Subcutaneous abdominal adipose tissue (tissue), 5 donors: ENCODE measurements at regions not wholly inside any gene's neighbourhood (a gene's known extent, or its start where the extent isn't known, plus 50 kb on each side); places are given as distances from the start of the nearest gene placed in this dataset.

Experiments
- H3K27ac ChIP-seq: one replicate; pipeline ENCODE4 v1.7.0; 2013; ENCODE audit warnings: low read depth, mild to moderate bottlenecking, inconsistent platforms, low read length, moderate library complexity
- H3K27me3 ChIP-seq, 5 donors: one replicate each; pipeline ENCODE4 v1.7.0; 2013; ENCODE audit warnings: low read length in 5 of 5, inconsistent platforms in 1 of 5; ENCODE audit not compliant: control insufficient read depth in 5 of 5, insufficient read depth in 4 of 5
- H3K36me3 ChIP-seq, 5 donors: one replicate each; pipeline ENCODE4 v1.7.0; 2013; ENCODE audit warnings: low read length in 5 of 5; ENCODE audit not compliant: control insufficient read depth in 5 of 5, insufficient read depth in 5 of 5
- H3K4me1 ChIP-seq, 5 donors: one replicate each; pipeline ENCODE4 v1.7.0; 2013; ENCODE audit warnings: low read length in 5 of 5, mild to moderate bottlenecking in 3 of 5, moderate library complexity in 1 of 5; ENCODE audit not compliant: control insufficient read depth in 5 of 5, insufficient read depth in 5 of 5
- H3K4me3 ChIP-seq, 5 donors: one replicate each; pipeline ENCODE4 v1.7.0; 2013; ENCODE audit warnings: low read length in 5 of 5, low read depth in 1 of 5
- H3K9ac ChIP-seq, 5 donors: one replicate each; pipeline ENCODE4 v1.7.0; 2013; ENCODE audit warnings: low read length in 5 of 5, mild to moderate bottlenecking in 4 of 5, moderate library complexity in 3 of 5
- H3K9me3 ChIP-seq, 5 donors: one replicate each; pipeline ENCODE4 v1.7.0; 2013; ENCODE audit warnings: low read length in 5 of 5; ENCODE audit not compliant: control insufficient read depth in 5 of 5
- donor health status: healthy.
- donor health status: healthy.
- donor health status: healthy.
- donor health status: healthy.
- donor health status: healthy.

- Histone ChIP-seq H3K27me3 (no peaks in the 10 kb centered on the region), H3K9me3 (no peaks in the 10 kb centered on the region), H3K4me1 (no peaks in the 10 kb centered on the region), H3K4me3 (no peak overlapping the region), H3K9ac (no peak overlapping the region), H3K36me3 (no peaks in the 10 kb centered on the region), H3K27ac (no peak overlapping the region)
These were observed 1231.6 kb upstream of the GYPC start for GRCh38 chr2:125424266-125424785.

GRCh38 chr2:125427721-125428315 lies 1228.1 kb upstream of the GYPC start:
- H3K36me3 ChIP-seq = no peaks in the 10 kb centered on the region
- H3K9ac ChIP-seq = no peak overlapping the region
- H3K27me3 ChIP-seq = no peaks in the 10 kb centered on the region
- no peaks in the 10 kb centered on the region for H3K9me3 ChIP-seq
- no peaks in the 10 kb centered on the region for H3K4me1 ChIP-seq
- H3K4me3 ChIP-seq = no peak overlapping the region
- H3K27ac ChIP-seq = no peak overlapping the region

GRCh38 chr2:125444106-125444505 lies 1211.9 kb upstream of the GYPC start:
- no peak overlapping the region for H3K27ac ChIP-seq
- H3K4me3 ChIP-seq = no peak overlapping the region
- no peak overlapping the region for H3K9ac ChIP-seq
- no peaks in the 10 kb centered on the region for H3K27me3 ChIP-seq
- no peaks in the 10 kb centered on the region for H3K4me1 ChIP-seq
- H3K36me3 ChIP-seq = no peaks in the 10 kb centered on the region
- no peaks in the 10 kb centered on the region for H3K9me3 ChIP-seq

GRCh38 chr2:125445495-125445894 lies 1210.5 kb upstream of the GYPC start:
- H3K9me3 ChIP-seq = no peaks in the 10 kb centered on the region
- H3K27me3 ChIP-seq = no peaks in the 10 kb centered on the region
- H3K36me3 ChIP-seq = no peaks in the 10 kb centered on the region
- no peak overlapping the region for H3K27ac ChIP-seq
- H3K9ac ChIP-seq = no peak overlapping the region
- H3K4me3 ChIP-seq = no peak overlapping the region
- H3K4me1 ChIP-seq = no peaks in the 10 kb centered on the region

- Histone ChIP-seq H3K36me3 (no peaks in the 10 kb centered on the region), H3K4me3 (no peak overlapping the region)
These were observed 1205.9 kb upstream of the GYPC start for GRCh38 chr2:125450092-125450491.

GRCh38 chr2:125455110-125455509 lies 1200.8 kb upstream of the GYPC start:
- H3K4me1 ChIP-seq = no peaks in the 10 kb centered on the region
- no peak overlapping the region for H3K27ac ChIP-seq

More at GRCh38 chr2:125450092-125450491, 1205.9 kb upstream of the GYPC start:
- no peak overlapping the region for H3K27ac ChIP-seq
- no peaks in the 10 kb centered on the region for H3K27me3 ChIP-seq
- no peaks in the 10 kb centered on the region for H3K9me3 ChIP-seq
- no peaks in the 10 kb centered on the region for H3K4me1 ChIP-seq
- no peak overlapping the region for H3K9ac ChIP-seq

GRCh38 chr2:125456693-125457363 lies 1199.1 kb upstream of the GYPC start:
- no peak overlapping the region for H3K27ac ChIP-seq
- H3K4me1 ChIP-seq = no peaks in the 10 kb centered on the region
- no peaks in the 10 kb centered on the region for H3K9me3 ChIP-seq
- H3K9ac ChIP-seq = no peak overlapping the region
- no peaks in the 10 kb centered on the region for H3K36me3 ChIP-seq
- H3K4me3 ChIP-seq = no peak overlapping the region
- H3K27me3 ChIP-seq = no peaks in the 10 kb centered on the region

More at GRCh38 chr2:125455110-125455509, 1200.8 kb upstream of the GYPC start:
- Histone ChIP-seq H3K36me3 (no peaks in the 10 kb centered on the region), H3K9ac (no peak overlapping the region), H3K27me3 (no peaks in the 10 kb centered on the region), H3K9me3 (no peaks in the 10 kb centered on the region), H3K4me3 (no peak overlapping the region)

- H3K27me3 ChIP-seq = peaks cover 0 to 2% (median 0%) of the 10 kb centered on the region in 5 donors
- peaks cover 0 to 11% (median 4%) of the 10 kb centered on the region in 5 donors for H3K9me3 ChIP-seq
- no peak overlapping the region for H3K27ac ChIP-seq
- H3K4me1 ChIP-seq = no peaks in the 10 kb centered on the region
- H3K4me3 ChIP-seq = no peak overlapping the region
- H3K9ac ChIP-seq = no peak overlapping the region
- H3K36me3 ChIP-seq = no peaks in the 10 kb centered on the region
These were observed 1184.0 kb upstream of the GYPC start for GRCh38 chr2:125471963-125472362.

- H3K27me3 ChIP-seq = no peaks in the 10 kb centered on the region
- H3K9ac ChIP-seq = no peak overlapping the region
- no peak overlapping the region for H3K27ac ChIP-seq
- H3K9me3 ChIP-seq = peaks cover 0 to 15% (median 11%) of the 10 kb centered on the region in 5 donors
- H3K4me3 ChIP-seq = no peak overlapping the region
- H3K36me3 ChIP-seq = no peaks in the 10 kb centered on the region
- no peaks in the 10 kb centered on the region for H3K4me1 ChIP-seq
These were observed 1176.8 kb upstream of the GYPC start for GRCh38 chr2:125479143-125479636.

GRCh38 chr2:125490308-125490707 lies 1165.7 kb upstream of the GYPC start:
- Histone ChIP-seq H3K4me1 (no peaks in the 10 kb centered on the region), H3K27ac (no peak overlapping the region), H3K9me3 (peaks cover 0 to 5% (median 0%) of the 10 kb centered on the region in 5 donors), H3K36me3 (no peaks in the 10 kb centered on the region), H3K9ac (no peak overlapping the region), H3K27me3 (no peaks in the 10 kb centered on the region), H3K4me3 (no peak overlapping the region)
